Liver (tissue), 8 donors: ENCODE measurements at regions not wholly inside any gene's neighbourhood (a gene's known extent, or its start where the extent isn't known, plus 50 kb on each side); places are given as distances from the start of the nearest gene placed in this dataset.

Source experiments
- DNase-seq: peaks from one replicate; pipeline ENCODE4 v3.0.0-alpha.2; 2017; ENCODE audit warnings: low spot score
- H3K27ac ChIP-seq, 2 donors: one replicate each; pipeline ENCODE4 v1.7.0; 2013; ENCODE audit warnings: inconsistent platforms in 2 of 2, low read length in 2 of 2, control low read depth in 1 of 2, low read depth in 1 of 2, mild to moderate bottlenecking in 1 of 2
- H3K27me3 ChIP-seq, 4 donors: one replicate each; pipeline versions ENCODE4 v1.6.1 to v1.7.0; 2013; ENCODE audit warnings: low read length in 3 of 4, inconsistent platforms in 1 of 4, mild to moderate bottlenecking in 1 of 4, moderate library complexity in 1 of 4; ENCODE audit not compliant: control insufficient read depth in 4 of 4, insufficient read depth in 4 of 4
- H3K36me3 ChIP-seq, 4 donors: one replicate each; pipeline versions ENCODE4 v1.6.1 to v1.7.0; 2013; ENCODE audit warnings: low read length in 3 of 4, mild to moderate bottlenecking in 3 of 4, low read depth in 1 of 4, moderate library complexity in 1 of 4; ENCODE audit not compliant: control insufficient read depth in 4 of 4, insufficient read depth in 3 of 4
- H3K4me1 ChIP-seq, 4 donors: one replicate each; pipeline versions ENCODE4 v1.6.1 to v1.7.0; 2013; ENCODE audit warnings: low read length in 3 of 4, mild to moderate bottlenecking in 3 of 4, moderate library complexity in 1 of 4; ENCODE audit not compliant: control insufficient read depth in 4 of 4, insufficient read depth in 4 of 4
- H3K4me3 ChIP-seq, 3 donors: one replicate each; pipeline versions ENCODE4 v1.6.1 to v1.7.0; 2013; ENCODE audit warnings: low read length in 3 of 3, control low read depth in 1 of 3, low read depth in 1 of 3, mild to moderate bottlenecking in 1 of 3
- H3K9ac ChIP-seq, 2 donors: one replicate each; pipeline ENCODE4 v1.7.0; 2013; ENCODE audit warnings: low read length in 2 of 2, mild to moderate bottlenecking in 2 of 2, moderate library complexity in 2 of 2, control low read depth in 1 of 2, low read depth in 1 of 2
- H3K9me3 ChIP-seq, 4 donors: one replicate each; pipeline versions ENCODE4 v1.6.1 to v1.7.0; 2013; ENCODE audit warnings: low read length in 3 of 4; ENCODE audit not compliant: control insufficient read depth in 4 of 4
- EGR1 ChIP-seq, 2 donors: IDR thresholded peaks; 2 replicates each; pipeline ENCODE4 v1.6.1; 2016 to 2018; ENCODE audit warnings: antibody characterized with exemption in 2 of 2, low read depth in 2 of 2
- FOXA1 ChIP-seq: IDR thresholded peaks from 2 replicates; pipeline ENCODE4 v1.6.1; 2016; ENCODE audit warnings: antibody characterized with exemption
- FOXA2 ChIP-seq: IDR thresholded peaks from 2 replicates; pipeline ENCODE4 v1.6.1; 2016; ENCODE audit warnings: antibody characterized with exemption
- GABPA ChIP-seq, 2 donors: IDR thresholded peaks in 1 of 2; conservative IDR thresholded peaks in 1 of 2; 2 replicates each; pipeline ENCODE4 v1.6.1; 2016; ENCODE audit warnings: antibody characterized with exemption in 2 of 2, mild to moderate bottlenecking in 1 of 2, moderate library complexity in 1 of 2
- HNF4A ChIP-seq, 2 donors: conservative IDR thresholded peaks; 2 replicates each; pipeline ENCODE4 v1.6.1; 2016; ENCODE audit warnings: antibody characterized with exemption in 2 of 2, mild to moderate bottlenecking in 2 of 2
- HNF4G ChIP-seq: IDR thresholded peaks from 2 replicates; pipeline ENCODE4 v1.6.1; 2016; ENCODE audit warnings: antibody characterized with exemption
- JUND ChIP-seq, 2 donors: IDR thresholded peaks; 2 replicates each; pipeline ENCODE4 v1.6.1; 2016; ENCODE audit warnings: antibody characterized with exemption in 2 of 2
- NR2F2 ChIP-seq: IDR thresholded peaks from 2 replicates; pipeline ENCODE4 v1.6.1; 2016; ENCODE audit warnings: antibody characterized with exemption
- RAD21 ChIP-seq, 2 donors: IDR thresholded peaks; 2 replicates each; pipeline ENCODE4 v1.6.1; 2016; ENCODE audit warnings: antibody characterized with exemption in 2 of 2, mild to moderate bottlenecking in 2 of 2
- RXRA ChIP-seq, 2 donors: IDR thresholded peaks; 2 replicates each; pipeline ENCODE4 v1.6.1; 2017 to 2018; ENCODE audit warnings: antibody characterized with exemption in 2 of 2, mild to moderate bottlenecking in 1 of 2
- SP1 ChIP-seq: IDR thresholded peaks from 2 replicates; pipeline ENCODE4 v1.6.1; 2018; ENCODE audit warnings: antibody characterized with exemption, mild to moderate bottlenecking
- TAF1 ChIP-seq: conservative IDR thresholded peaks from 2 replicates; pipeline ENCODE4 v1.6.1; 2016; ENCODE audit warnings: antibody characterized with exemption, mild to moderate bottlenecking
- YY1 ChIP-seq: IDR thresholded peaks from 2 replicates; pipeline ENCODE4 v1.6.1; 2016; ENCODE audit warnings: antibody characterized with exemption, mild to moderate bottlenecking
- WGBS: extraction: QIAGEN DNeasy Blood & Tissue Kit; methylation state at CpG from one replicate; pipeline ENCODE4 v1.1.7; 2013; 5-methylcytosine and 5-hydroxymethylcytosine counted together
- TF ChIP-seq, protein P1 (sequence below): IDR thresholded peaks from 2 replicates; pipeline ENCODE4 v1.6.1; 2016; ENCODE audit warnings: antibody characterized with exemption
- TF ChIP-seq, protein P2 (sequence below): fragments of 150-350 bp; IDR thresholded peaks from 2 replicates; pipeline ENCODE4 v1.5.1; 2017; ENCODE audit warnings: improper control_type of control experiment, low read depth, low read length; ENCODE audit not compliant: missing input control
- TF ChIP-seq, protein P3 (sequence below): IDR thresholded peaks from 2 replicates; pipeline ENCODE4 v1.6.1; 2016; ENCODE audit warnings: antibody characterized with exemption, mild to moderate bottlenecking
- TF ChIP-seq, protein P4 (sequence below): IDR thresholded peaks from 2 replicates; pipeline ENCODE4 v1.6.1; 2016; ENCODE audit warnings: antibody characterized with exemption
- donor health status: healthy.
- donor health status: healthy.
- donor health status: healthy.
- donor health status: healthy.
- donor health status: healthy.

DNA sequence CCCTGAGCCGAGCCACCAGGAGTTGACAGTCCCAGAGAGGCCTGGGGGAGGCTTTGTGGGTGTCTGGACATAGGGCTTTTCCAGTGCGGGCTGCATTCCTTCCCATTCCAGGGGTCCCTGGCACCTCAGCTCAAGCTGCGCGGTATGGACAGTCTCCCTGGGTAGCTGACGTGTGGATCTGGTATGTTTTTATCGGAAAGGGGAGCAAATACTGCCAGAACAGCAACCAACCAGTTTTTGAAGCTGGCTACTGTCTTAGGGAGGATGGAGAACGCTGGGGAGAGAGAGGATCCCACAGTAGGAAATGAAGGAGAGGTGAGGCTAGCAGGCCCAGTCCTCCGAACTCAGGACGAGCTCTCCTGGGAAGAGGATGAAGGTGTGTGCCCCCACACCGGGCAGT is 103.8 kb upstream of the APCDD1 start:
- H3K9ac ChIP-seq, result no peak overlapping the region
- no peaks in the 10 kb centered on the region for H3K27me3 ChIP-seq
- no peak for TF ChIP-seq HNF4G
- no peak for TF ChIP-seq FOXA1
- no peak for TF ChIP-seq TAF1
- no peak for TF ChIP-seq EGR1 (IDR thresholded peaks at IDR 0.05; ENCODE audit: low read depth in 2 of 2)
- TF ChIP-seq, protein P1, sequence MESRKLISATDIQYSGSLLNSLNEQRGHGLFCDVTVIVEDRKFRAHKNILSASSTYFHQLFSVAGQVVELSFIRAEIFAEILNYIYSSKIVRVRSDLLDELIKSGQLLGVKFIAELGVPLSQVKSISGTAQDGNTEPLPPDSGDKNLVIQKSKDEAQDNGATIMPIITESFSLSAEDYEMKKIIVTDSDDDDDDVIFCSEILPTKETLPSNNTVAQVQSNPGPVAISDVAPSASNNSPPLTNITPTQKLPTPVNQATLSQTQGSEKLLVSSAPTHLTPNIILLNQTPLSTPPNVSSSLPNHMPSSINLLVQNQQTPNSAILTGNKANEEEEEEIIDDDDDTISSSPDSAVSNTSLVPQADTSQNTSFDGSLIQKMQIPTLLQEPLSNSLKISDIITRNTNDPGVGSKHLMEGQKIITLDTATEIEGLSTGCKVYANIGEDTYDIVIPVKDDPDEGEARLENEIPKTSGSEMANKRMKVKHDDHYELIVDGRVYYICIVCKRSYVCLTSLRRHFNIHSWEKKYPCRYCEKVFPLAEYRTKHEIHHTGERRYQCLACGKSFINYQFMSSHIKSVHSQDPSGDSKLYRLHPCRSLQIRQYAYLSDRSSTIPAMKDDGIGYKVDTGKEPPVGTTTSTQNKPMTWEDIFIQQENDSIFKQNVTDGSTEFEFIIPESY, result no peak
- TF ChIP-seq GABPA (IDR thresholded peaks at IDR 0.05 in 1 of 2, conservative IDR thresholded peaks at IDR 0.05 in 1 of 2), result no peak
- TF ChIP-seq SP1, result no peak
- TF ChIP-seq, protein P2, sequence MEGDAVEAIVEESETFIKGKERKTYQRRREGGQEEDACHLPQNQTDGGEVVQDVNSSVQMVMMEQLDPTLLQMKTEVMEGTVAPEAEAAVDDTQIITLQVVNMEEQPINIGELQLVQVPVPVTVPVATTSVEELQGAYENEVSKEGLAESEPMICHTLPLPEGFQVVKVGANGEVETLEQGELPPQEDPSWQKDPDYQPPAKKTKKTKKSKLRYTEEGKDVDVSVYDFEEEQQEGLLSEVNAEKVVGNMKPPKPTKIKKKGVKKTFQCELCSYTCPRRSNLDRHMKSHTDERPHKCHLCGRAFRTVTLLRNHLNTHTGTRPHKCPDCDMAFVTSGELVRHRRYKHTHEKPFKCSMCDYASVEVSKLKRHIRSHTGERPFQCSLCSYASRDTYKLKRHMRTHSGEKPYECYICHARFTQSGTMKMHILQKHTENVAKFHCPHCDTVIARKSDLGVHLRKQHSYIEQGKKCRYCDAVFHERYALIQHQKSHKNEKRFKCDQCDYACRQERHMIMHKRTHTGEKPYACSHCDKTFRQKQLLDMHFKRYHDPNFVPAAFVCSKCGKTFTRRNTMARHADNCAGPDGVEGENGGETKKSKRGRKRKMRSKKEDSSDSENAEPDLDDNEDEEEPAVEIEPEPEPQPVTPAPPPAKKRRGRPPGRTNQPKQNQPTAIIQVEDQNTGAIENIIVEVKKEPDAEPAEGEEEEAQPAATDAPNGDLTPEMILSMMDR, result no peak
- 82% methylated on average over 10 of the region's 10 CpGs for WGBS
- no peak for DNase-seq
- no peaks in the 10 kb centered on the region for H3K4me1 ChIP-seq
- H3K27ac ChIP-seq, result no peak overlapping the region
- H3K9me3 ChIP-seq, result peaks cover 0 to 2% (median 0%) of the 10 kb centered on the region in 4 donors
- H3K36me3 ChIP-seq, result no peaks in the 10 kb centered on the region
- H3K4me3 ChIP-seq, result no peak overlapping the region

DNA sequence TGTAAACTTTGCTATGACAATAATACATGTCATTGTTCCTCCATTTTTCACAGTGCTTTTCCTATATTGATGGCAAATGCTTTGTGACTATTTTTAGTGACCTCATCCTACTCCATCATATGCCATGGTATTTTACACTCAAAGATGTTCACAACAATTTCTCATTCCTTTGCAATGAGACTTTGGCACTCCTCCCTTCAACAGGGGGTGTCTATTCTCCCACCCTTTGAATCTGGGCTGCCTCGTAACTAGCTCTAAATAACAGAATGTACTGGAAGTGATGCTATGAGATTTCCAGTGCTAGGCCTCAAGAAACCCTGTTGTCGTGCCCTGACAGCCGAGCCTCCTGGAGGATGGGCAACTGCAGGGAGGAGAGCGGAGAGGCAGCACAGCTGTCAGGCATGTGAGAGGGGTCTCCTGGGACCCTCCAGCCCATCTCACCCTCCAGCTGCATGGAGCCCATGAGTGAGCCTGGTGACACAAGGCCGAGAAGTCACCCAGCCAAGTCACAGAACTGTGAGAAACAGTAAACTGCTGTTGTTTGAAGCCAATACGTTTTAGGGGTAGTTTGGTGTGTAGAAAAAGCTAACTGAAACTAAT is 103.1 kb upstream of the APCDD1 start:
- no peak overlapping the region for H3K9ac ChIP-seq

More for the DNA sequence above, 103.1 kb upstream of the APCDD1 start:
- peaks cover 0 to 2% (median 0%) of the 10 kb centered on the region in 4 donors for H3K9me3 ChIP-seq
- DNase-seq, result no peak
- H3K27ac ChIP-seq, result no peak overlapping the region
- TF ChIP-seq, protein P3, sequence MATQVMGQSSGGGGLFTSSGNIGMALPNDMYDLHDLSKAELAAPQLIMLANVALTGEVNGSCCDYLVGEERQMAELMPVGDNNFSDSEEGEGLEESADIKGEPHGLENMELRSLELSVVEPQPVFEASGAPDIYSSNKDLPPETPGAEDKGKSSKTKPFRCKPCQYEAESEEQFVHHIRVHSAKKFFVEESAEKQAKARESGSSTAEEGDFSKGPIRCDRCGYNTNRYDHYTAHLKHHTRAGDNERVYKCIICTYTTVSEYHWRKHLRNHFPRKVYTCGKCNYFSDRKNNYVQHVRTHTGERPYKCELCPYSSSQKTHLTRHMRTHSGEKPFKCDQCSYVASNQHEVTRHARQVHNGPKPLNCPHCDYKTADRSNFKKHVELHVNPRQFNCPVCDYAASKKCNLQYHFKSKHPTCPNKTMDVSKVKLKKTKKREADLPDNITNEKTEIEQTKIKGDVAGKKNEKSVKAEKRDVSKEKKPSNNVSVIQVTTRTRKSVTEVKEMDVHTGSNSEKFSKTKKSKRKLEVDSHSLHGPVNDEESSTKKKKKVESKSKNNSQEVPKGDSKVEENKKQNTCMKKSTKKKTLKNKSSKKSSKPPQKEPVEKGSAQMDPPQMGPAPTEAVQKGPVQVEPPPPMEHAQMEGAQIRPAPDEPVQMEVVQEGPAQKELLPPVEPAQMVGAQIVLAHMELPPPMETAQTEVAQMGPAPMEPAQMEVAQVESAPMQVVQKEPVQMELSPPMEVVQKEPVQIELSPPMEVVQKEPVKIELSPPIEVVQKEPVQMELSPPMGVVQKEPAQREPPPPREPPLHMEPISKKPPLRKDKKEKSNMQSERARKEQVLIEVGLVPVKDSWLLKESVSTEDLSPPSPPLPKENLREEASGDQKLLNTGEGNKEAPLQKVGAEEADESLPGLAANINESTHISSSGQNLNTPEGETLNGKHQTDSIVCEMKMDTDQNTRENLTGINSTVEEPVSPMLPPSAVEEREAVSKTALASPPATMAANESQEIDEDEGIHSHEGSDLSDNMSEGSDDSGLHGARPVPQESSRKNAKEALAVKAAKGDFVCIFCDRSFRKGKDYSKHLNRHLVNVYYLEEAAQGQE, result no peak
- no peak for TF ChIP-seq NR2F2
- TF ChIP-seq RAD21 (IDR thresholded peaks at IDR 0.05), result no peak
- TF ChIP-seq, protein P1, result no peak
- no peak for TF ChIP-seq FOXA2
- TF ChIP-seq TAF1, result no peak
- no peak for TF ChIP-seq RXRA (IDR thresholded peaks at IDR 0.05)
- no peak for TF ChIP-seq YY1
- TF ChIP-seq, protein P2, result no peak
- TF ChIP-seq HNF4G, result no peak
- TF ChIP-seq SP1, result no peak
- TF ChIP-seq, protein P4, sequence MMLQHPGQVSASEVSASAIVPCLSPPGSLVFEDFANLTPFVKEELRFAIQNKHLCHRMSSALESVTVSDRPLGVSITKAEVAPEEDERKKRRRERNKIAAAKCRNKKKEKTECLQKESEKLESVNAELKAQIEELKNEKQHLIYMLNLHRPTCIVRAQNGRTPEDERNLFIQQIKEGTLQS, result no peak
- no peak for TF ChIP-seq FOXA1
- no peak for TF ChIP-seq JUND (IDR thresholded peaks at IDR 0.05)
- TF ChIP-seq EGR1 (IDR thresholded peaks at IDR 0.05; ENCODE audit: low read depth in 2 of 2), result no peak
- TF ChIP-seq HNF4A (conservative IDR thresholded peaks at IDR 0.05), result no peak
- no peaks in the 10 kb centered on the region for H3K4me1 ChIP-seq
- no peak overlapping the region for H3K4me3 ChIP-seq
- H3K36me3 ChIP-seq, result no peaks in the 10 kb centered on the region
- no peaks in the 10 kb centered on the region for H3K27me3 ChIP-seq
- 91% methylated on average over 6 of the region's 6 CpGs for WGBS
